ENCODE measurements at regions not wholly inside any gene's neighbourhood (a gene's known extent, or its start where the extent isn't known, plus 50 kb on each side); places are given as distances from the start of the nearest gene placed in this dataset.

DNA sequence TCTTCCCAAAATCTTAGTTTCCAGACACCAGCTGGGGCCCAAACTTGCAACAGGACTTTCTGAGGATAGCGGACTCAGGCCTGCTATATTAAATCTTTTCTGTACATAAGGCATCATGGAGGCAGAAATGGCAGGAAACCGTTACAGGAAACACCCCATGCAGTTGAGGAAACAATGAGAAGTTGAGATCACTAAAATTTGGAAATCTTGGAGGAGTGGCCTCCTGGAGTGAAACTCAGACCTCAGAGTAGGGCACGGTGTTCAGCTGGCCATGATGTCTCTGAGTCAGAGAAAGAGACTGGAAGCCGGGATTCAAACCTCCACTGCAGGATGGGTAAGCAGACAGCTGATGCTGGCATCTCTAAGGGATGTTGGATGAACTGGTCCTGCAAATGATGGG is 372.6 kb upstream of the CTSO start:
- TF ChIP-seq CTCF (conservative IDR thresholded peaks at IDR 0.05) (no peak), EZH2 (IDR thresholded peaks at IDR 0.05; ENCODE audit: low read depth) (no peak)
